ENCODE measurements at regions not wholly inside any gene's neighbourhood (a gene's known extent, or its start where the extent isn't known, plus 50 kb on each side); places are given as distances from the start of the nearest gene placed in this dataset.
"Not testable (repeated sequence)": the region's sequence is repeated elsewhere in the genome, so short reads cannot be mapped to it uniquely, and the experiment has no call there.

GRCh38 chr3:20307383-20307782 is 121.4 kb upstream of the SGO1 start:
- DNase-seq (ENCODE audit: low read depth in 4 of 4, low spot score in 1 of 4), result no peak

GRCh38 chr3:20305647-20306046 is 119.6 kb upstream of the SGO1 start:
- DNase-seq (ENCODE audit: low read depth in 4 of 4, low spot score in 1 of 4), result no peak

- DNase-seq (ENCODE audit: low read depth in 4 of 4, low spot score in 1 of 4), result no peak
Observed at GRCh38 chr3:20302766-20303165, 116.8 kb upstream of the SGO1 start.

DNA sequence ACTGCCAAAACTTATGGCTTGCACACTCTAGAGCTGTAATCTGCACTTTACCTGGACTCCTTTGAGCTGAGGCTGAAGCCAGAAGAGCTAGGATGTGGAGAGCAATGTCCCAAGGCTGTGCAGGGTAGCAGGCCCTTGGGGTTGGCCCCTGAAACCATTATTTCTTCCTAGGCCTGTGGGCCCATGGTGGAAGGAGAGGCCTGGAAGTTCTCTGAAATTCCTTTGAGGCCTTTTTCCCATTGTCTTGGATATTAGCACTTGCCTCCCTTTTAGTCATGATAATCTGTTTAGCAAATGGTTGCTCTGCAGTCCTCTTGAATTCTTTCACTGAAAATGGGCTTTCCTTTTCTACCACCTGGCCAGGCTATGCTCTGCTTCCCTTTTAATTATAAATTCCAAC is 102.0 kb upstream of the SGO1 start:
- no peak for DNase-seq (ENCODE audit: low read depth in 4 of 4, low spot score in 1 of 4)

- DNase-seq (ENCODE audit: low read depth in 4 of 4, low spot score in 1 of 4), result no peak
Observed at GRCh38 chr3:20280257-20280656, 94.3 kb upstream of the SGO1 start.

DNA sequence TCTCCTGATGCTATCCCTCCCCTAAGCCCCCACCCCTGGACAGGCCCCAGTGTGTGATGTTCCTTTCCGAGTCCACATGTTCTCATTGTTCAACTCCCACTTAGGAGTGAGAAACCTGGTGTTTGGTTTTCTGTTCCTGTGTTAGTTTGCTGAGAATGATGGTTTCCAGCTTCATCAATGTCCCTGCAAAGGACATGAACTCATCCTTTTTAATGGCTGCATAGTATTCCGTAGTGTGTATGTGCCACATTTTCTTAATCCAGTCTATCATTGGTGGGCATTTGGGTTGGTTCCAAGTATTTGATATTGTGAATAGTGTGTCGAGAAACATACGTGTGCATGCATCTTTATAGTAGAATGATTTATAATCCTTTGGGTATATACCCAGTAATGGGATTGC is 80.0 kb upstream of the SGO1 start:
- DNase-seq (ENCODE audit: low read depth in 4 of 4, low spot score in 1 of 4), result not testable (repeated sequence)

DNA sequence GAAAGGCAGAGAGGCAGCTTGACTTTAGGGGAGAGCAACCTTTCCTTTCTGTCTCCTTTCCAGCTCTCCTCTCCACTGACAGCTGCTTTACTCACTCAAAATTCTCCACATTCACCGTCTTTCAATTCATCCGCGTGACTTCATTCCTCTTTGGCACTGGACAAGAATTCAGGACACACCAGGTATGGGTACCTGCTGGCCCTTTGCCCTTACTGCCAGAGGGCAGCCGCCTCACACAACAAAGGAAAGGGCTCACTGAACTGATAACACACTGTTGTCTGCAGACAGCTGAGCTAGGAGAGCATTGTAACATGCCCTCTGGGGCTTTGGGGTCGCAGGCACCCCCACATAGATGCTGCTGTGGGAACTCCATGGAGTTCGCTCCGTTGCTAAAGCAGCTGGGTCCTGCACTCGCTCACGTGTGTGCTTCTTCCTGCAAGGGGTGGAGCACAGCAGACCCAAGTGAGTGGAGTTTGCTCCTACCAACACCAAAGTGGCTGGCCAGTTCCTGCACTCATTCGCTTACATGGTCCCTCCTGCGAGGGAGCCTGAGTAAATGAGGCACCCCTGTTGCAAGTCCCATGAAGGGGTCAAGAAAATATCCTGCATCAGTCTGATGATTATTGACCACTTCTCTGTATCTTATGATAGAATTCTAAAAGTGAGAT is 79.0 kb upstream of the SGO1 start:
- DNase-seq (ENCODE audit: low read depth in 4 of 4, low spot score in 1 of 4), result no peak

DNA sequence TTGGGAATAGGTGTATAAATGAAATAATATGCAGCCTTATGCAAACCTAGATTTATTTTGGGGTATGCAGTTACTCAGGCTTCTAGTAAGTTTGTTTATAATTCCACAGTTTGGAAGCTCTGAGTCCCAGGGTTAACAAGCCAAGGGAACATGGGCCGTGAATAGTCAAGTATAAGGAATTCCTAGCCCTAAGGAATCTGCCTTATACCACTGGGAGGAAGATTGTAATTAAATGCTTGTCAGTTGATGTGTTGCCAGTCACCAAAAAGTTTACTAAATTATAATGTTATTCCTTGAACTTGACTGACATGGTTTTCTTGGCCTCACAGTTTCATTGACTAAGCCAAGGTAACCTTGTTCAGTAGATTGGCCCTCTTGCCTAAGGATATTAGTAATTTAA is 72.4 kb upstream of the SGO1 start:
- DNase-seq (ENCODE audit: low read depth in 4 of 4, low spot score in 1 of 4), result no peak

- DNase-seq (ENCODE audit: low read depth in 4 of 4, low spot score in 1 of 4), result no peak
Observed at GRCh38 chr3:20256144-20256543, 70.1 kb upstream of the SGO1 start.

GRCh38 chr3:20254268-20255117 is 68.5 kb upstream of the SGO1 start:
- DNase-seq (ENCODE audit: low read depth in 4 of 4, low spot score in 1 of 4), result no peak

DNA sequence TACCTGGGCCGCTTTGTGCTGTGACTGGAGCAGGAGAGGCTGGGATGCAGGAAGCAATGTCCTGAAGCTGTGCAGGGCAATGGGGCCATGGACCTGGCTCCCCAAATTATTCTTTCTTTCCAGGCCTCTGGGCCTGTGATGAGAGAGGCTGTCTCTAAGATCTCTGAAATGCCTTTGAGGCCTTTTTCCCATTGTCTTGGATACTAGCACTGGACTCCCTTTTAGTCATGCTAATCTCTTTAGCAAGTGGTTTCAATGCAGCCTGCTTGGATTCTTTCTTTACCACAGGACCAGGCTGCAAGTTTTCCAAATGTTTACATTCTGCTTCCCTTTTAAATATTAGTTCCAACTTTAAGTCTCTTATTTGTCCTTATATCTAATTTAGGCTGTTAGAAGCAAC is 64.8 kb upstream of the SGO1 start:
- no peak for DNase-seq (ENCODE audit: low read depth in 4 of 4, low spot score in 1 of 4)

- DNase-seq (ENCODE audit: low read depth in 4 of 4, low spot score in 1 of 4), result no peak
Observed at GRCh38 chr3:20250314-20250713, 64.3 kb upstream of the SGO1 start.

GRCh38 chr3:20246662-20247061 is 60.7 kb upstream of the SGO1 start:
- DNase-seq (ENCODE audit: low read depth in 4 of 4, low spot score in 1 of 4), result no peak

DNA sequence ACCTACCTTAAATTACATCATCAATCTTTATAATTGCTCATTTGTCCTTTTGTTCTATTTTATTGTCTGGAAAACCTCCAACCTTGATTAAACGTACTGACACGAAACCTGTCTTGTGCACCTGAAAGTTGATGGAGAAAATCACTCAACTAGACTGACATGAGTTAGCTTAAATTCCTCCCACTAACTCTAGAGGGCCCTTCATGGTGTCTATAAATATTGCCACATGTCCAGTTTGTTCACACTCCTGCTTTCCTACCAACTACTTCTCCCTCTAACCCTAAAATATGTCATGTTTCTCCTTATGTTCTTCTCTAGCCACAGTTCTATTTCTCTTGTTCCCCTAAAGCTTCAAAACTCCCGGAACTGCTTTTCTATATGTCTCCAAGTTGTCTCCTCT is 59.8 kb upstream of the SGO1 start:
- DNase-seq (ENCODE audit: low read depth in 4 of 4, low spot score in 1 of 4), result no peak

DNA sequence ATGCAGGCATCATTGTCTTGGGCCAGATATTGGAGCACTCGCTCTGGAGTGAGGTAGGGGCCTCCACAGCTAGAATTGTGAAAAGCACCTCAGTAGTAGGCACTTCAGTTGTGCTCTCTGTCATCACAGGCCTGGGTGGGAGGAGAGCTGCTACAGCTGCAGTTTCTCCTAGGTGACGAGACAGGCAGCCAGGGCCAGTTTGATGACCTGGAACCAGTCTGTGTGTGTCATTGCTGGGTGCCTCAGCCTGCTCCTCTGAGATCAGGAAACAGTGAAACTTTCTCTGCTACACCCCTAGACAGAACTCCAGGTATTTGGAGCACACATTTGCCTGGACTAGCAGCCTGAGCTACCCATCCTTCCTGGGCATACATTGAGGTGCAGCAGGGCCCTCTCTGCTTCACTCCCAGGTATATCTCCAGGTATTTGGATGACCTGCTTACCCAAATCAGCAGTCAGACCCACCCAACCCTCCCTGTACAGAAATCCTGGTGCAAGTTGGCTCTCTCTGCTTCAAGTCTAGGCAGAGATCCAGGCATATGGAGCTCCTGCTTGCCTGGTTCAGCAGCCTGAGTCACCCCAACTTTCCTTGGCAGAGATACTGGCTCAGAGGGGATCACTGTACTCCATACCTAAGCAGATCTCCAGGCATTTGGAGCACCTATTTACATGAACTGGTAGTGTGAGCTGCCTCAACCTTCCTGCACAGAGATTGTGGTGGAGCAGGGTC is 54.3 kb upstream of the SGO1 start:
- no peak for DNase-seq (ENCODE audit: low read depth in 4 of 4, low spot score in 1 of 4)

GRCh38 chr3:20238199-20238598 is 52.2 kb upstream of the SGO1 start:
- DNase-seq (ENCODE audit: low read depth in 4 of 4, low spot score in 1 of 4), result not testable (repeated sequence)

DNA sequence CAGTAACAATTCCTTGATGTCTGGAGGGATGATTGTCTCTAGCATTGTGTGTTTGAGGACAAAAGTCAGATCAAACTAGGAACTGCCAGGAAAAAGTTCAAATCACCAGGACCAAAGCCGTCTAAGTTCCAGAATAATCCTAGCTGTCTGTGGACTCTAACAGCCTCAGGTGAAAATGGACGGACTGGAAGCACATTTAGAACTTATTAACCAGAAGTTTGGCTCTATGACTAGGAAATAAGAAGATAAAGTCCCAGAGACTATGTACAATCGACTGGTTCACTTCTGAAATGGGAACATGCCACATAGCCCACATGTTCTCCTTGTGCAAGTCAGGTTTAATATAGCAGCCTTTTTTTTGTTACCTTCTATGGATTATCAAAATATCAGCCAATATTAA is 50.6 kb upstream of the SGO1 start:
- DNase-seq (ENCODE audit: low read depth in 4 of 4, low spot score in 1 of 4), result no peak

Measured in stimulated activated CD4-positive, alpha-beta T cell treated with anti-CD3 and anti-CD28 coated beads, Interleukin-1b, Interleukin-23, amount 100 ng/mL, for 24 hours (primary cell).